KBM-7 (cell line): ENCODE measurements at regions not wholly inside any gene's neighbourhood (a gene's known extent, or its start where the extent isn't known, plus 50 kb on each side); places are given as distances from the start of the nearest gene placed in this dataset.

Experiments
- DNase-seq: peaks from one replicate; pipeline ENCODE4 v3.0.0-alpha.2; 2015
- in situ Hi-C: fragments of 300-500 bp; cut with MboI; formaldehyde crosslinking; loops from 2 replicates; pipeline ENCODE4 v1.14.3; 2020; ENCODE audit warnings: low sequenced_read_pairs, low pct_unique_long_range_greater_than_20kb, mixed read lengths

GRCh38 chr1:58317694-58318093 lies 228.8 kb downstream of the OMA1 start:
- DNase-seq, result no peak
- in situ Hi-C loops, result no loop called here

- in situ Hi-C loops, result no loop called here
Measured at GRCh38 chr1:58317086-58317485, 229.4 kb downstream of the OMA1 start.

GRCh38 chr1:58316141-58316540 lies 230.4 kb downstream of the OMA1 start:
- in situ Hi-C loops, result no loop called here
- no peak for DNase-seq

More at GRCh38 chr1:58317086-58317485, 229.4 kb downstream of the OMA1 start:
- no peak for DNase-seq

- DNase-seq, result no peak
Measured at GRCh38 chr1:58312971-58313563, 233.5 kb downstream of the OMA1 start.

DNA sequence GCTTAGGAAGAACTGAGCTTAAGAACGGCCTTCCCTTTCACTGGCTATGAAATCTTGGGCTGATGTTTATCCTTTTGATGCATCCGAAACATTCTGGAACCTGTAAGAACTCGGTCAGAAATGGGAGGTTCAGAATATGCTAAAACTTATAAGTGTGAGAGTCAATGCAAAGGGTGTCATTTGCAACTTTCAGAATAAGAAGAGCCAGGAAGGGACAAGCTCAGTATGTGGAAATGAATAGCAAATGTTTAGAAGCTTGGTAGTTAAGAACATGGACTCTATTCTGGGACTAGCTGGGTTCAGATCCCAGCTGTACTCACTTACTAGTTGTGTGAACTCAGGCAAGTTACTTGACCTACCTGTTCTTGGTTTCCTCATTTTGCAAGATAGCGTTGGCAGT lies 234.1 kb downstream of the OMA1 start:
- in situ Hi-C loops, result no loop called here
- no peak for DNase-seq

More at GRCh38 chr1:58312971-58313563, 233.5 kb downstream of the OMA1 start:
- in situ Hi-C loops, result no loop called here

DNA sequence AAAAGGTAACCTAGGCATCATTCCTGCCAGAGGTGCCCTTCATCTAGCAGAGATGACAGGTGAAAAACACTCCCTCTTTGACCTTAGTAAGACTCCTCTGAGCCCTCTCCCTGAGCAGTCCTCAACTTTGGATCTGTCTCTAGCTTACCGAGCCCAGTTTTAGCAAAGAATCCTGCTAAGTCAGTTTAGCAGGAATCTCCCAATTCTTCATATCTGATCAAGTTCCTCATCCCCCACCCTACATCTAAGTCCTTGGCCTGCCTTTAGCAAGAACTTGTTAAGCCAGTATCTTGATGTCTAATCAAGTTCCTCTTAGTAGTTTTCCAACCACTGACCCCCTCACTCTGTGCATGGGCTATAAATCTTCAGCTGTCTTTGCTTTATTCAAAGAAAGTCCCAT lies 235.6 kb downstream of the OMA1 start:
- in situ Hi-C loops, result no loop called here

GRCh38 chr1:58310469-58310868 lies 236.1 kb downstream of the OMA1 start:
- DNase-seq, result no peak
- in situ Hi-C loops, result no loop called here

More for the DNA sequence above, 235.6 kb downstream of the OMA1 start:
- no peak for DNase-seq

DNA sequence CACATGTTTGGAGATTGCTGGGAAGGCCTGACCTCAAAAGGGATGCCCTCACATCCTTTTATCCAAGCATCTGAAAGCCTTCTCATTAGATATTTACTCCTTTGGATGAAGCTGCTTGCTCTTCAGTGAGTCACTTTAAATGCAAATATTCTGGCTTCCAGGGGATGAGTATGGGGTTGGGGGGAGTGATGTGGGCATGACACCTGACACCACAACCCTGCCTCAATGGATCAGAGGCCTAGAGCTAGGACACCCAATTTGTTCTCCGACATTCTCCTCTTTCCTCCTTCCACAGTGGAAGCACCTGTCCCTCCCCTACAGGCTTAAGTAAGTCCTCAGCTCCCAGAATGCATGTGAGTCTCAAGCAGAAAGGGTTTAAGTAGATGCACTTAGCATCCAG lies 238.3 kb downstream of the OMA1 start:
- no peak for DNase-seq
- in situ Hi-C loops, result no loop called here

- in situ Hi-C loops, result no loop called here
- DNase-seq, result no peak
Measured at GRCh38 chr1:58307431-58307830, 239.1 kb downstream of the OMA1 start.

- in situ Hi-C loops, result no loop called here
- no peak for DNase-seq
Measured at GRCh38 chr1:58305622-58306021, 240.9 kb downstream of the OMA1 start.

DNA sequence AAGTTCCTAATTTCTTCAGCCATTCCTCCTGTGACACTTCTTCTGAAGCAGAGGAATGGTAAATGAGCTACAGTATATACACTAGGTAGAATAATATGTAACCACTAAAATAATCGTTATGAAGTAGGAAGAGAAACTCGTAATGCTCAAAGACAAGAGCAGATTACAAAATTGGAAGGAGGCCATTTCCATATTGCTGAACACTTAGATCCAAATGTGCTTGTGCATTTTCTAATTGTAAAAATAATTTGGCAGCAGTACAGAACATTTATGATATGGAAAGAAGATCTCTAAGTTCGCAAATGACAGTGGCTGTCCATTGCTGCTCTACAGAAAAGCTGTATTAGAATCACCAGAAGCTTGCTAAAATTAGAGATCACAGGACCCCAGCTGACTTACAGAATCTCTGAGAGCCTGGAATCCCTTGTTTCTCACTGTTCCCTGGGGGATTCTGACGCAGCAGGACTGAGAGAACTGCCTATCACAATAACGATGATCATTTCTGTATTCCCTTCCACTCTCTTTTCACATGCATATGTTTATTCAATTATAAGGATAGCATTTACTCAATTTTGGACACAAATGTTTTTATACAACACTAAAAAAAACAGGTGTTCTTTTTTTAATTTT lies 242.1 kb downstream of the OMA1 start:
- DNase-seq, result no peak

DNA sequence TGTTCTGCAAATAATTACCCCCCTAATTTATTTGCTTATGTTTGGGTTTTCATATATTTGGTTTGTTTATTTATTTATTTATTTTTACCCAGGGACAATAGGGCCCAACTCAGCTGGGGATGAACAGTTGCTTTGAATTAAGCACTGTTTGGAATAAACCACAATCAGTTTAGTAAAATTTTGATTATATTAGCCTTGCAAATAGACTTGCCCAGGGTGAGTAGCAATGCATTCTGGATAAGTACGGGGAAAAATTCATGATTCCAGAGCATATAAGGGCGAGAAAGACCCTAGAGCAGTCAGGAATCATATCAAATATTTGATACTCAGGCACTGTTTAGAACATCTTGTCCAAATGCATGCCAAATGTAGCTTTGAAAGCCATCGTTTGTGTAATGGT lies 242.7 kb downstream of the OMA1 start:
- in situ Hi-C loops, result no loop called here
- no peak for DNase-seq

More for the DNA sequence above, 242.1 kb downstream of the OMA1 start:
- in situ Hi-C loops, result no loop called here

GRCh38 chr1:58293388-58293787 lies 253.1 kb downstream of the OMA1 start:
- DNase-seq, result no peak
- in situ Hi-C loops, result no loop called here

DNA sequence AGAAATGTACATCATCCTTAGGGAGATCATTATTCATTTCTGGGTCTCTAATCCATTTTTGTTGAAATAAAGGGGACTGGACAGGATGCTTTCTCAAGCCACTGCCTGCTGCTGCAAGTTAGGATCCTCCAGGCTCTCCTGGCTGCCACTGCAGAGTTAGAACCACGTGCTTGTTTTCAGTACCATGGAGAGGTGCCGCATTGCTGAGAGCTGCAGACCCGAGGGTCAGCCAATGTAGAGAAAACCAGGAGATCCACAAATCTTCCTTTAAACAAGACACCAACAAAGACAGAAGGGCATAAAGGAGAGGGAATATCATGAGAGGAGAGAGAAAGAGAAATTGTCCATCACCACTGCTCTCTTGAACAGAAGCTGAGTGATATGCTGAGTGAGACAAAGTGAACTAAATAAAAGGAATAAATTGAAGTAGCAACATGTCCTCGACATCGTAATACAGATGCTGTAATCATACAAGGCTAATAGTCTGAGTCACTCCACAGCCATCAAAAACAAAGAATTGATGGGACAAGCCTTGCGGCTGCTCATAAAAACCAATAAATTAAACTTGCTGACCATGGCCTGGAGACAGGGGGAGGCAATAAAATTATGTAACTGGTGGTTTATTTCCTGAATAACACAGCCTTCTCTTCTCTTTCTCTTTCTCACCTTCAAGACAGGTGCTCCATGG lies 255.7 kb downstream of the OMA1 start:
- in situ Hi-C loops, result no loop called here
- DNase-seq, result peak; percentile 1

- in situ Hi-C loops, result no loop called here
- DNase-seq, result no peak
Measured at GRCh38 chr1:58288624-58289142, 257.8 kb downstream of the OMA1 start.

DNA sequence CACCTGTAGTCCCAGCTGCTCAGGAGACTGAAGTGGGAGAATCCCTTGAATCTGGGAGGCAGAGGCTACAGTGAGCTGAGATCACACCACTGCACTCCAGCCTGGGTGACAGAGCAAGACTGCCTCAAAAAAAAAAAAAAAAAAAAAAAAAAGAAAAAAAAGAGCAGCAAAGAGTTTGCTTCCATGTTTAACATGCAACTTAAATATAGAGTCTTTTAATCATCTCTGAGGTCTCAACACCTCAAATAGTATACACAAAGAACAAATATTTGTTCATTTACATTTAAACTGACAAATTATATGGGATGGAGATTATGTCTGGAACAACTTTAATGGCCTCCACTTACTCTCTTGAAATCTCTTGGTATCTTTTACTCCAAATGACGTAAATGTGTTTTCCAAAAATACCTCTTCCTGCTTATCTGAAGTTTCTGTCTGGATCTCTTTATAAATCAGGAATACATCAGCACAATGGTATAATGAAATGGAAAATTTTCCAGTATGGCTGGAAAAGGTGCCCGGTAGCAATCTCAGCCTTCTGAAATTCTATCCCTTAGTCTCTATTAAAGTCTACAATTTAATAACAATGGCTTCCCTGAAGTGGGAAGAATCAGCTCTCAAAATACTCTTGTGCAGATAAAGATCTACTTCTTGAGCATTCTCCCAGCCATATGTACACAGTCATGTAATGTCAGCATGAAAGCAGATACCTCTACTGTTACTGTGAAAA lies 258.5 kb downstream of the OMA1 start:
- no peak for DNase-seq
- in situ Hi-C loops, result no loop called here

- no peak for DNase-seq
- in situ Hi-C loops, result no loop called here
Measured at GRCh38 chr1:58284225-58284510, 262.4 kb downstream of the OMA1 start.

DNA sequence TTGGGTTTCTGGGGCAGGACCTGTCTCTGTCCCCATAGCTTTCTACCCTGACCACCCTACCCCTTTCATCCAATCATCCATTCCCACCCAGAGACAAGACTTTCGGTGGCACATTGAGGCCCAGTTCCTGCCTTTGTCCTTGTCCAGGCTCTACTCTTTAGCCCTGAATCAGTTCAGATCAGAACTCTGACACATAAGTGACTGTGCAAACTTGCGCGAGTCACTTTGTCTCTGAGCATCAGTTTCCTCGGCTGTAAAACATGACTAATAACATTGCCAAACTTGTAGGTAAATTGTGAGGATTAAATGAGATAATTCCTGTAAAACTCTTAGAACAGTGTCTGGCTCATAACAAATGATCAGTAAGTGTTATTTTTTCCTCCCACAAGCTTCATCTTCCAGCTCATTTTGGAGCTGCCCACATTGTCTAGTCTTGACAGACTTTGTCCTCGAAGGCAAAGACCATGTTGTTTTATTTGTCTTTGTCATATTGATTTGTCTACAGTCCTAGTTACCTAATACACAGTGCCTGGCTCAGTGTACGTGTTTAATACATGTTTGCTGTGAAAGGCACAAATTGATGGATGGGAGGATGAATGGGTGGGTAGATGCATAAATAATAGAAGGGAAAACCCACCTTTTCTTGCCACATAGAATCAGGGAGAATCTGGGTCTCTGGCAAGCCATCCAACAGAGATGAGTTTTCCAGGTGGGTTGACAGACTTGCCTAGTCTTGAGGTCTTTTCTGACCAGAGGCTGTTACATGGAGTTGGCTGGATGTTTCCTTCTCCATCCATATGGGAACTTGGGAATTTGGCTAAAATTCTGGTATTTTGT lies 262.9 kb downstream of the OMA1 start:
- DNase-seq, result no peak
- in situ Hi-C loops, result no loop called here
